CD14-positive monocyte (primary cell): ENCODE measurements at regions not wholly inside any gene's neighbourhood (a gene's known extent, or its start where the extent isn't known, plus 50 kb on each side); places are given as distances from the start of the nearest gene placed in this dataset.

ENCODE experiments used
- DNase-seq, 3 donors: peaks; one replicate each; pipeline ENCODE4 v3.0.0-alpha.2; 2011 to 2022
- H2AFZ ChIP-seq: 2 replicates; pipeline ENCODE4 v1.6.0; 2012; ENCODE audit warnings: mild to moderate bottlenecking, low read depth, low read length, inconsistent platforms; ENCODE audit not compliant: insufficient read depth, poor library complexity, severe bottlenecking
- H3K27ac ChIP-seq, 2 donors: 1 replicate in 1 of 2; 2 replicates in 1 of 2; pipeline ENCODE4 v1.5.1; 2012 to 2013; ENCODE audit warnings: low read length in 2 of 2, control low read depth in 1 of 2, inconsistent platforms in 1 of 2, low read depth in 1 of 2, mild to moderate bottlenecking in 1 of 2
- H3K27me3 ChIP-seq, 2 donors: one replicate each; pipeline versions ENCODE4 v1.6.0 to v1.6.1; 2011 to 2013; ENCODE audit warnings: low read length in 2 of 2; ENCODE audit not compliant: control insufficient read depth in 2 of 2, insufficient read depth in 2 of 2
- H3K36me3 ChIP-seq, 2 donors: replicated peaks in 1 of 2; 1 replicate in 1 of 2; 2 replicates in 1 of 2; pipeline versions ENCODE4 v1.5.1 to v1.6.1; 2012 to 2013; ENCODE audit warnings: low read length in 2 of 2, control low read depth in 1 of 2, inconsistent platforms in 1 of 2, mild to moderate bottlenecking in 1 of 2; ENCODE audit not compliant: insufficient read depth in 2 of 2, control insufficient read depth in 1 of 2
- H3K4me1 ChIP-seq, 2 donors: 1 replicate in 1 of 2; 2 replicates in 1 of 2; pipeline versions ENCODE4 v1.5.1 to v1.6.1; 2012 to 2013; ENCODE audit warnings: low read length in 2 of 2, control low read depth in 1 of 2, inconsistent platforms in 1 of 2, mild to moderate bottlenecking in 1 of 2, moderate library complexity in 1 of 2; ENCODE audit not compliant: insufficient read depth in 2 of 2, control insufficient read depth in 1 of 2
- H3K4me2 ChIP-seq: replicated peaks from 2 replicates; pipeline ENCODE3; 2012; ENCODE audit warnings: low read length, moderate library complexity, mild to moderate bottlenecking; ENCODE audit not compliant: poor library complexity, severe bottlenecking; ENCODE audit errors: extremely low read depth
- H3K4me3 ChIP-seq, 3 experiments: fragments of 200-600 bp in 1 of 3; sonication (generic) in 1 of 3; replicated peaks in 1 of 3; 1 replicate in 2 of 3; 2 replicates in 1 of 3; pipeline ENCODE4 v1.5.1; 2011 to 2013; ENCODE audit warnings: low read length in 3 of 3, mild to moderate bottlenecking in 3 of 3, control low read depth in 2 of 3, low read depth in 2 of 3, inconsistent platforms in 1 of 3, moderate library complexity in 1 of 3
- H3K79me2 ChIP-seq: 2 replicates; pipeline ENCODE4 v1.6.0; 2012; ENCODE audit warnings: mild to moderate bottlenecking, control low read depth, inconsistent platforms, low read length, moderate library complexity; ENCODE audit not compliant: insufficient read depth
- H3K9ac ChIP-seq: 2 replicates; pipeline ENCODE4 v1.6.0; 2017; ENCODE audit warnings: low read length, mild to moderate bottlenecking; ENCODE audit not compliant: insufficient read depth, poor library complexity, severe bottlenecking
- H3K9me3 ChIP-seq, 2 donors: replicated peaks in 1 of 2; 1 replicate in 1 of 2; 2 replicates in 1 of 2; pipeline versions ENCODE4 v1.5.1 to v1.6.1; 2012 to 2013; ENCODE audit warnings: low read length in 2 of 2, control low read depth in 1 of 2; ENCODE audit not compliant: control insufficient read depth in 1 of 2, insufficient read depth in 1 of 2
- H4K20me1 ChIP-seq: 2 replicates; pipeline ENCODE4 v1.6.0; 2012; ENCODE audit warnings: mild to moderate bottlenecking, low read length, control low read depth, moderate library complexity; ENCODE audit not compliant: insufficient read depth
- H3K27ac Mint-ChIP-seq, 7 donors: one replicate each; pipeline ENCODE4 v1.8.0; 2020; ENCODE audit warnings: mild to moderate bottlenecking in 7 of 7, mixed read lengths in 7 of 7, moderate library complexity in 6 of 7, inconsistent platforms in 2 of 7
- H3K27me3 Mint-ChIP-seq, 3 donors: one replicate each; pipeline ENCODE4 v1.8.0; 2021 to 2022; ENCODE audit warnings: low read depth in 3 of 3, mild to moderate bottlenecking in 3 of 3, mixed read lengths in 3 of 3, moderate library complexity in 3 of 3, inconsistent platforms in 1 of 3
- H3K36me3 Mint-ChIP-seq, 2 donors: one replicate each; pipeline ENCODE4 v1.8.0; 2020; ENCODE audit warnings: mixed read lengths in 2 of 2, inconsistent platforms in 1 of 2, mild to moderate bottlenecking in 1 of 2
- H3K4me1 Mint-ChIP-seq: one replicate; pipeline ENCODE4 v1.8.0; 2020; ENCODE audit warnings: mild to moderate bottlenecking, mixed read lengths
- H3K4me3 Mint-ChIP-seq, 2 donors: one replicate each; pipeline ENCODE4 v1.8.0; 2020; ENCODE audit warnings: mild to moderate bottlenecking in 2 of 2, mixed read lengths in 2 of 2, moderate library complexity in 1 of 2
- H3K9me3 Mint-ChIP-seq, 7 donors: one replicate each; pipeline ENCODE4 v1.8.0; 2020 to 2022; ENCODE audit warnings: mixed read lengths in 7 of 7, mild to moderate bottlenecking in 6 of 7, moderate library complexity in 6 of 7, inconsistent platforms in 2 of 7
- WGBS: methylation state at CpG from one replicate; pipeline ENCODE4 v1.1.5; 2013; ENCODE audit warnings: missing lambda C conversion rate; ENCODE audit not compliant: insufficient coverage; 5-methylcytosine and 5-hydroxymethylcytosine counted together
- intact Hi-C, 2 donors: fragments of 100-400 bp; cut with micrococcal nuclease; formaldehyde crosslinking; loops; one replicate each; pipeline versions ENCODE4 v1.15.0 to v1.15.1; 2023
- TF ChIP-seq, protein P1 (sequence below): fragments of 200-600 bp; IDR thresholded peaks from one replicate; pipeline ENCODE4 v1.8.0; 2022; ENCODE audit warnings: antibody characterized with exemption, mild to moderate bottlenecking

GRCh38 chr1:101453844-101454243 lies 217.0 kb downstream of the S1PR1 start:
- Mint-ChIP-seq H3K9me3 (peaks cover 0 to 11% (median 3%) of the 10 kb centered on the region in 7 donors), H3K4me3 (no peak overlapping the region), H3K4me1 (no peaks in the 10 kb centered on the region), H3K27ac (no peak overlapping the region), H3K27me3 (peaks cover 0 to 5% (median 0%) of the 10 kb centered on the region in 3 donors), H3K36me3 (no peaks in the 10 kb centered on the region)
- no peak overlapping the region for H3K27ac ChIP-seq
- H3K9ac ChIP-seq: no peak overlapping the region
- no peaks in the 10 kb centered on the region for H3K27me3 ChIP-seq
- no peaks in the 10 kb centered on the region for H3K9me3 ChIP-seq
- H3K79me2 ChIP-seq: no peaks in the 10 kb centered on the region
- WGBS: no CpG with 5 or more reads among the region's 1 CpG
- TF ChIP-seq, protein P1, sequence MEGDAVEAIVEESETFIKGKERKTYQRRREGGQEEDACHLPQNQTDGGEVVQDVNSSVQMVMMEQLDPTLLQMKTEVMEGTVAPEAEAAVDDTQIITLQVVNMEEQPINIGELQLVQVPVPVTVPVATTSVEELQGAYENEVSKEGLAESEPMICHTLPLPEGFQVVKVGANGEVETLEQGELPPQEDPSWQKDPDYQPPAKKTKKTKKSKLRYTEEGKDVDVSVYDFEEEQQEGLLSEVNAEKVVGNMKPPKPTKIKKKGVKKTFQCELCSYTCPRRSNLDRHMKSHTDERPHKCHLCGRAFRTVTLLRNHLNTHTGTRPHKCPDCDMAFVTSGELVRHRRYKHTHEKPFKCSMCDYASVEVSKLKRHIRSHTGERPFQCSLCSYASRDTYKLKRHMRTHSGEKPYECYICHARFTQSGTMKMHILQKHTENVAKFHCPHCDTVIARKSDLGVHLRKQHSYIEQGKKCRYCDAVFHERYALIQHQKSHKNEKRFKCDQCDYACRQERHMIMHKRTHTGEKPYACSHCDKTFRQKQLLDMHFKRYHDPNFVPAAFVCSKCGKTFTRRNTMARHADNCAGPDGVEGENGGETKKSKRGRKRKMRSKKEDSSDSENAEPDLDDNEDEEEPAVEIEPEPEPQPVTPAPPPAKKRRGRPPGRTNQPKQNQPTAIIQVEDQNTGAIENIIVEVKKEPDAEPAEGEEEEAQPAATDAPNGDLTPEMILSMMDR: no peak
- no peaks in the 10 kb centered on the region for H3K36me3 ChIP-seq
- intact Hi-C loops: no loop called here
- H3K4me3 ChIP-seq: no peak overlapping the region
- no peak overlapping the region for H3K4me2 ChIP-seq
- H3K4me1 ChIP-seq: no peaks in the 10 kb centered on the region
- DNase-seq: no peak
- no peak overlapping the region for H2AFZ ChIP-seq
- H4K20me1 ChIP-seq: no peaks in the 10 kb centered on the region

DNA sequence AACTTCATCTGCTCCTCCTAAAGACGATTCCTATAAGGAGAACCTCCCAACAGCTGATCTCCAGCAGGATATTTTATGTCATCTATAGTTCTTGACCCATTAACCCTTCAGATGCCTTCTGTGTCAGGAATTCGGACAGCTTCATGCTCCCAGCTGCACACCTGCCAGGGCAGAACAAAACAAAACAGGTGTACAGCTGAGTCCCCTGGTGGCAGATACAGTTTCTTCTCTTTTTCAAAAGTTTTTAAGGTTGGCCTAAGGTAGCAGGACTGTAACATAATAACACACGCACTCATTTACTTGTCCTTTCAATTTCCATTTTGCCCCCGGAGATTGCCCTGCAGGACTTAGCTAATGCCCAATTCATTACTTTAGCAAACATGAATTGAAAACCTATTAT lies 218.3 kb downstream of the S1PR1 start:
- Mint-ChIP-seq H3K4me3 (no peak overlapping the region), H3K4me1 (no peaks in the 10 kb centered on the region), H3K36me3 (no peaks in the 10 kb centered on the region), H3K27me3 (peaks cover 0 to 5% (median 0%) of the 10 kb centered on the region in 3 donors), H3K27ac (no peak overlapping the region), H3K9me3 (peaks cover 0 to 11% (median 3%) of the 10 kb centered on the region in 7 donors)
- Histone ChIP-seq H3K4me3 (no peak overlapping the region), H4K20me1 (no peaks in the 10 kb centered on the region), H3K27me3 (no peaks in the 10 kb centered on the region), H3K27ac (no peak overlapping the region), H3K4me2 (no peak overlapping the region), H3K79me2 (no peaks in the 10 kb centered on the region), H3K9ac (no peak overlapping the region), H2AFZ (no peak overlapping the region), H3K36me3 (no peaks in the 10 kb centered on the region), H3K4me1 (no peaks in the 10 kb centered on the region), H3K9me3 (no peaks in the 10 kb centered on the region)
- DNase-seq: no peak
- intact Hi-C loops: no loop called here
- 86% methylated on average over 2 of the region's 4 CpGs for WGBS
- TF ChIP-seq, protein P1: no peak
